HL-60 (cell line): ENCODE measurements at regions not wholly inside any gene's neighbourhood (a gene's known extent, or its start where the extent isn't known, plus 50 kb on each side); places are given as distances from the start of the nearest gene placed in this dataset.

Experiments used
- DNase-seq, 2 experiments: peaks; one replicate each; pipeline ENCODE4 v3.0.0-alpha.2; 2010 to 2020; ENCODE audit warnings: low read depth in 1 of 2, low spot score in 1 of 2
- H3K27ac ChIP-seq: fragments of 250-450 bp; sonication (Bioruptor Pico); replicated peaks from 2 replicates; pipeline ENCODE4 v1.5.1; 2020; ENCODE audit warnings: mild to moderate bottlenecking, moderate library complexity
- H3K27me3 ChIP-seq: fragments of 250-450 bp; sonication (Bioruptor Pico); 2 replicates; pipeline ENCODE4 v1.5.1; 2021; ENCODE audit warnings: mild to moderate bottlenecking, moderate library complexity; ENCODE audit not compliant: insufficient read depth, poor library complexity, severe bottlenecking
- H3K4me3 ChIP-seq: replicated peaks from 2 replicates; pipeline ENCODE4 v1.5.1; 2011; ENCODE audit warnings: mild to moderate bottlenecking, control low read depth, low read length; ENCODE audit not compliant: insufficient read depth
- GABPA ChIP-seq: IDR thresholded peaks from 2 replicates; pipeline ENCODE4 v1.6.1; 2012; ENCODE audit warnings: low read depth
- POLR2AphosphoS5 ChIP-seq: IDR thresholded peaks from 2 replicates; pipeline ENCODE4 v1.6.1; 2012; ENCODE audit warnings: low read depth
- SPI1 ChIP-seq: IDR thresholded peaks from 2 replicates; pipeline ENCODE4 v1.6.1; 2012; ENCODE audit warnings: low read depth, mild to moderate bottlenecking, borderline replicate concordance
- TF ChIP-seq, protein P1 (sequence below): IDR thresholded peaks from 2 replicates; pipeline ENCODE4 v1.6.1; 2012; ENCODE audit warnings: low read depth; ENCODE audit not compliant: insufficient replicate concordance
- TF ChIP-seq, protein P2 (sequence below): IDR thresholded peaks from one replicate; pipeline ENCODE4 v1.5.1; 2011; ENCODE audit warnings: low read length, control low read depth, inconsistent platforms; ENCODE audit not compliant: insufficient read depth

DNA sequence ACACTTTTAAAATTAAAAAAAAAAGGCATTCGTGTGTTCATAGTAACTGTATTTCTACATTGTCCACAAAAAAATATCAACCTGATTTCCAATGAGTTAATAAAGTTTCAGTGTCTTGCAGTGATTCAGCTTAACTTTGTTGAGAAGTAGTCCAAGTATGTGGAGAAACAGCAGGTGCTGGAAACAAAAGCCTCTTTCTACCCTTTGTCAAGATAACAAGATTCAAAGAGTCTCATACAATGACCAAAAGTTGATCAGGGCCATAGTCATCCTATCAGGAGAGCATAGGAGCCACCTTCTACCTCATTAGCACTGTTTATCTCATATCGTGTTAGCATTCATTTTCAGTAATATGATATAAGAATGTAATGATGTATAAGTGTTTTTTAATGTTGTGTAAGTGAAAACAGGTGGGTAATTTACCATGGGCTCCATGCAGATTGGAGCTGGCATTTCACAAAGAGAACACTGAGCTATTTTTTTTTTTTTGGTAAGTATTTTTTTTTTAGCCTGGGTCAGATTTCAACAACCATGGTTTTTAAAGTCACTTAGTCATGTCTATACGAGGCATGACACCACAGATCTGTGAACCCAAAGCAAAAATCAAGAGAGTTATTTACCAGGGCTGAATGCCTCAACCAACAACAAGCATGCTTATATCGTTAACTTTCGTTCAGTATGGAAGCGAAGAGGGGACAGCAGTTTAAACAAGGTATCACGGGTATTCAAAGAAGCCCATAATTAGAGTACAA is 165.0 kb upstream of the ZNF521 start:
- DNase-seq = no peak
- TF ChIP-seq POLR2AphosphoS5 = no peak
- TF ChIP-seq, protein P1, sequence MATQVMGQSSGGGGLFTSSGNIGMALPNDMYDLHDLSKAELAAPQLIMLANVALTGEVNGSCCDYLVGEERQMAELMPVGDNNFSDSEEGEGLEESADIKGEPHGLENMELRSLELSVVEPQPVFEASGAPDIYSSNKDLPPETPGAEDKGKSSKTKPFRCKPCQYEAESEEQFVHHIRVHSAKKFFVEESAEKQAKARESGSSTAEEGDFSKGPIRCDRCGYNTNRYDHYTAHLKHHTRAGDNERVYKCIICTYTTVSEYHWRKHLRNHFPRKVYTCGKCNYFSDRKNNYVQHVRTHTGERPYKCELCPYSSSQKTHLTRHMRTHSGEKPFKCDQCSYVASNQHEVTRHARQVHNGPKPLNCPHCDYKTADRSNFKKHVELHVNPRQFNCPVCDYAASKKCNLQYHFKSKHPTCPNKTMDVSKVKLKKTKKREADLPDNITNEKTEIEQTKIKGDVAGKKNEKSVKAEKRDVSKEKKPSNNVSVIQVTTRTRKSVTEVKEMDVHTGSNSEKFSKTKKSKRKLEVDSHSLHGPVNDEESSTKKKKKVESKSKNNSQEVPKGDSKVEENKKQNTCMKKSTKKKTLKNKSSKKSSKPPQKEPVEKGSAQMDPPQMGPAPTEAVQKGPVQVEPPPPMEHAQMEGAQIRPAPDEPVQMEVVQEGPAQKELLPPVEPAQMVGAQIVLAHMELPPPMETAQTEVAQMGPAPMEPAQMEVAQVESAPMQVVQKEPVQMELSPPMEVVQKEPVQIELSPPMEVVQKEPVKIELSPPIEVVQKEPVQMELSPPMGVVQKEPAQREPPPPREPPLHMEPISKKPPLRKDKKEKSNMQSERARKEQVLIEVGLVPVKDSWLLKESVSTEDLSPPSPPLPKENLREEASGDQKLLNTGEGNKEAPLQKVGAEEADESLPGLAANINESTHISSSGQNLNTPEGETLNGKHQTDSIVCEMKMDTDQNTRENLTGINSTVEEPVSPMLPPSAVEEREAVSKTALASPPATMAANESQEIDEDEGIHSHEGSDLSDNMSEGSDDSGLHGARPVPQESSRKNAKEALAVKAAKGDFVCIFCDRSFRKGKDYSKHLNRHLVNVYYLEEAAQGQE = no peak
- Histone ChIP-seq H3K4me3 (no peak overlapping the region), H3K27ac (no peak overlapping the region), H3K27me3 (peaks cover 3% of the 10 kb centered on the region)

- Histone ChIP-seq H3K27me3 (peaks cover 3% of the 10 kb centered on the region), H3K4me3 (no peak overlapping the region), H3K27ac (no peak overlapping the region)
- TF ChIP-seq GABPA = no peak
- no peak for TF ChIP-seq POLR2AphosphoS5
- no peak for TF ChIP-seq SPI1
- TF ChIP-seq, protein P1 = no peak
- TF ChIP-seq, protein P2, sequence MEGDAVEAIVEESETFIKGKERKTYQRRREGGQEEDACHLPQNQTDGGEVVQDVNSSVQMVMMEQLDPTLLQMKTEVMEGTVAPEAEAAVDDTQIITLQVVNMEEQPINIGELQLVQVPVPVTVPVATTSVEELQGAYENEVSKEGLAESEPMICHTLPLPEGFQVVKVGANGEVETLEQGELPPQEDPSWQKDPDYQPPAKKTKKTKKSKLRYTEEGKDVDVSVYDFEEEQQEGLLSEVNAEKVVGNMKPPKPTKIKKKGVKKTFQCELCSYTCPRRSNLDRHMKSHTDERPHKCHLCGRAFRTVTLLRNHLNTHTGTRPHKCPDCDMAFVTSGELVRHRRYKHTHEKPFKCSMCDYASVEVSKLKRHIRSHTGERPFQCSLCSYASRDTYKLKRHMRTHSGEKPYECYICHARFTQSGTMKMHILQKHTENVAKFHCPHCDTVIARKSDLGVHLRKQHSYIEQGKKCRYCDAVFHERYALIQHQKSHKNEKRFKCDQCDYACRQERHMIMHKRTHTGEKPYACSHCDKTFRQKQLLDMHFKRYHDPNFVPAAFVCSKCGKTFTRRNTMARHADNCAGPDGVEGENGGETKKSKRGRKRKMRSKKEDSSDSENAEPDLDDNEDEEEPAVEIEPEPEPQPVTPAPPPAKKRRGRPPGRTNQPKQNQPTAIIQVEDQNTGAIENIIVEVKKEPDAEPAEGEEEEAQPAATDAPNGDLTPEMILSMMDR = no peak
- DNase-seq = no peak
These were observed 164.2 kb upstream of the ZNF521 start for GRCh38 chr18:25516121-25516520.

DNA sequence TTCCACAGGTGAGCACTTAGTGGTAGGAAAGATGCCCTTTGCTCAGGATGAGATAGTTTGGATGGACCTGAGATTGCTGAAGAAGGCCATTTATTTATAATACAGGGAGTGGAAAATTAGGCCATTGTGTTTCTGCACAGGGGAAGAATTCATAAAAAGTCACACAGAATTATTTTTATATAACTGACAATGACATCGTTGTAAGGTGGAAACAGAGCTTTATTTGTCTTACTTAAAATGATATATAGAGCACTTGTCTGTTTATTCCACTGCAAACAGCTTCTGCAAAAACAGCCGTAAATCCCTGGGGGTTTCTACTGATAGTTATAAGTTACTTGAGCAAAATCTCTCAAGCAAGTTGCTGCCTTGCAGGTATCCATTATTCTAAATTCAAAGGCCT is 158.1 kb upstream of the ZNF521 start:
- no peaks in the 10 kb centered on the region for H3K27me3 ChIP-seq
- no peak overlapping the region for H3K4me3 ChIP-seq
- no peak for DNase-seq
- no peak overlapping the region for H3K27ac ChIP-seq
- TF ChIP-seq, protein P1 = no peak
- TF ChIP-seq SPI1 (no peak), GABPA (no peak), POLR2AphosphoS5 (no peak)
- TF ChIP-seq, protein P2 = no peak
